HUDEP-2 (cell line): ENCODE measurements at regions not wholly inside any gene's neighbourhood (a gene's known extent, or its start where the extent isn't known, plus 50 kb on each side); places are given as distances from the start of the nearest gene placed in this dataset.
A peak's percentile ranks its signal among the peaks of the same experiment; 100 is the strongest.

Experiments
- DNase-seq, 76 experiments: peaks; one replicate each; lab custom pipeline; 2025; ENCODE audit not compliant: unreplicated experiment in 76 of 76; lab: John Stamatoyannopoulos, UW

DNA sequence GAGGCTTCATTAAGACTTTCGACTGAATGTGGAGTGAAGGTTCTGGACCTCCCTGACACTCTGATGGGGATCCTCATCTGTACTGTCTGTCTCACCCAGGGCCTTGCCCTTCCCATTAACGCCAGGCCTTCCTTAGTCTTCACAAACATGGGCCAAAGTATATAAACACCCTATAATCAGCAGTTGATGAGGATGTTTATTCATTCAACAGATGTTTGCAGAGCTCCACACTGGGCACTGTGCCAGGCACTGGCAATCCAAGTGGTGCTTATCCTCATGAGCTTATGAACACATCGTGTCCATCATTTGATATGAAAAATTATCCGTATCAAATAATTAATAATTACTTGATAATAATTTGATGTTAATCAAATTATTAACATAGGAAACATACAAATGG, 454.4 kb downstream of the FUT8 start:
- DNase-seq: no peak

- DNase-seq: no peak
Measured at GRCh38 chr14:65867333-65867732, 454.8 kb downstream of the FUT8 start.

DNA sequence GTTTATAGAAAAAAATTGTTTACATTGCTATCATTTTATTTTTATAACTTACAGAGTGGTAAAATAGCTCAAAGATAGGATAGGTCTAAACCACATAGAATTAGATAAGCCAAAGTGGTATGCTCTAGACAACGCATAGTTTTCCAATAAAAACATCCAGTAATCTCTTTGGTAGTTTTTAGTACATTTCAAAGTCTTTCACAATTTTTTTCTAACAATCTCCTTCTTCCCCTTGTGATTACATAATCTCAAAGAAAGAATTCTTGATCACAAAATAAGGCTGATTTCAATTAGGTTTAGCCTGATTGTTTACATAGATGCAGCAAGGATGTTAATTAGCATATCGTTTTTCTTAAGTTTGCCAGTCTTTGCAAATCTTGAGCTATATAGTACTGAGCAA, 460.0 kb downstream of the FUT8 start:
- DNase-seq: no peak

- DNase-seq: no peak
Measured at GRCh38 chr14:65877166-65877565, 464.6 kb downstream of the FUT8 start.

- DNase-seq: no peak
Measured at GRCh38 chr14:65877624-65878023, 465.1 kb downstream of the FUT8 start.

DNA sequence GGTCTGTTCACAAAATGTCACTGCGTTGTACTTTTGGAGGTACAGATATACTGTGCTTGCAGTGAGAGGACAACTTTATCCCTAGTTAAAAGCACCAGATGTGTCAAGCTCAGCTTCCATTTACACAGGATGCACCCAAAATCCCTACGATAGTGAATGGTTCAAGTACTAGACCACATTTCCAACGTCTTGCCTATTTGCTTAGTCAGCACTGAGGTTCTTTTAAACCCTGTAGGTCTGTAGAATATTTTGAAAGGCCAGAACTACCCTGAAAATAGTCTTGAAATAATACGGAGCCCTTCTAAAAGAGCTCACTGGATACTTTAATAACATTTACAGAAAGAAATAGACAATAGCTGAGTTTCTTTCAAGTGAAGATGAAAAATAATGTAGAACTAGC, 466.1 kb downstream of the FUT8 start:
- no peak for DNase-seq

GRCh38 chr14:65879248-65880009, 466.9 kb downstream of the FUT8 start:
- DNase-seq: no peak

DNA sequence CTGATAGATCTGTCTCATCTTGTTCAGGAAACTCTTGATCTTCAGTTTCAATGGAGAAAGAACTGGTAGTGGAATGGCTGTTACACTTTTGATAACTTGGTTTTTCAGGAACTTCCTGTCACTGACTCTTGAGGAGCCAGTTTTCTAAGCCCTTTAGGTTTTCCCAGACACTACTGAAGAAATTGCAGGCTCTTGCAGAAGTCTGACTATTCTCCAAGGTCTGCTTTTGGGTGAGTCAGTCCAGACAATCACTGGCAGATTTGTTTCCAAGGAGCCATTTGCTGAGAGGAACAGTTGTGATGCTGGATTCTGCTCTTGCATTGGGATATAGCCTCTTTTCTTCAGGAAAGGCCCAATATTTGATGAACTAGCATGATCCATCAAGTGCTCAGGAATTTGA, 468.0 kb downstream of the FUT8 start:
- no peak for DNase-seq

DNA sequence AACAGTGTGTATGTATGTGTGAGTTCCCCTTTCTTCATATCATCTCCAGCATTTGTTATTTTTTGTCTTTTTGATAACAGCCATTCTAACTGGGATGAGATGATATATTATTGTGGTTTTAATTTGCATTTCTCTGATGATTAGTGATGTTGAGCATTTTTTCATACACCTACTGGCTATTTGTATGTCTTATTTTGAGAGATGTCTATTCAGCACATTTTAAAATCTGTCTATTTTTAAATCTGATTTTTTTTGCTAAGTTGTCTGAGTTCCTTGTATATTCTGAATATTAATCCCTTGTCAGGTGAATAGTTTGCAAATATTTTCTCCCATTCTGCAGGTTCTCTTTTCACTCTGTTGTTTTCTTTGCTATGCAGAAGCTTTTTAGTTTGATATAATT, 469.1 kb downstream of the FUT8 start:
- no peak for DNase-seq

DNA sequence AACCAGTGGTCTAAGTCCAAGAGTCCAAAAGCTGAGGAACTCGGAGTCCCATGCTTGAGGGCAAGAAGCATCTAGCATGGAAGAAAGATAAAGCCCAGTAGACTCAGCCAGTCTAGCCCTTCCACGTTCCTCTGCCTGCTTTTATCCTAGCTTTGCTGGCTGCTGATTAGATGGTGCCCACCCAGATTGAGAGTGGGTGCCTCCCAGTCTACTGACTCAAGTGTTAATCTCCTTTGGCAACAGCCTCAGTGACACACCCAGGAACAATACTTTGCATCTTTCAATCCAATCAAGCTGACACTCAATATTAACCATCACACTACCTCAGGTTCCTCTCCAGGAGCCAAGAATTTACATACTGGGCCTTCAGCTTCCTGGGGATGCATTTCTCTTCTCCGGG, 476.1 kb downstream of the FUT8 start:
- peak in 7 of 76 experiments; percentile 2 to 22 (median 4) for DNase-seq

GRCh38 chr14:65892315-65892714, 479.8 kb downstream of the FUT8 start:
- no peak for DNase-seq

GRCh38 chr14:65900164-65900563, 487.6 kb downstream of the FUT8 start:
- no peak for DNase-seq

DNA sequence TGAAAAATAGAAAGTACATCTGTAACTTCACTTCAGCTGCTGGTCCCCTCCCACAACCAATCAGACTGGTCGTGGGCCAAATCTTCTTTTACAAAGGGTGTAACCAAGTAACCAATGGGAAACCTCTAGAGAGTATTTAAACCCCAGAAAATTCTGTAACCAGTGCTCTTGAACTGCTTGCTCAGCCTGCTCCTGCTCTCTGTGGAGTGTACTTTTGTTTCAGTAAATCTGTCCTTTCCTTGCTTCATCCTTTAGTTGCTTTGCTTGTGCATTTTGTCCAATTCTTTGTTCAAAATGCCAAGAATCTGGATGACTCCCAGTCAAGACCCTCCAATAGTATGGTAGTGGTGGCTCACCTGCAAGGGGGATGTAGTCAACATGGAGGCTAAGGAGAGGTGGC, 489.1 kb downstream of the FUT8 start:
- no peak for DNase-seq

- DNase-seq: no peak
Measured at GRCh38 chr14:65904988-65905387, 492.5 kb downstream of the FUT8 start.

- no peak for DNase-seq
Measured at GRCh38 chr14:65906344-65906743, 493.8 kb downstream of the FUT8 start.

- DNase-seq: no peak
Measured at GRCh38 chr14:65906948-65907347, 494.4 kb downstream of the FUT8 start.

DNA sequence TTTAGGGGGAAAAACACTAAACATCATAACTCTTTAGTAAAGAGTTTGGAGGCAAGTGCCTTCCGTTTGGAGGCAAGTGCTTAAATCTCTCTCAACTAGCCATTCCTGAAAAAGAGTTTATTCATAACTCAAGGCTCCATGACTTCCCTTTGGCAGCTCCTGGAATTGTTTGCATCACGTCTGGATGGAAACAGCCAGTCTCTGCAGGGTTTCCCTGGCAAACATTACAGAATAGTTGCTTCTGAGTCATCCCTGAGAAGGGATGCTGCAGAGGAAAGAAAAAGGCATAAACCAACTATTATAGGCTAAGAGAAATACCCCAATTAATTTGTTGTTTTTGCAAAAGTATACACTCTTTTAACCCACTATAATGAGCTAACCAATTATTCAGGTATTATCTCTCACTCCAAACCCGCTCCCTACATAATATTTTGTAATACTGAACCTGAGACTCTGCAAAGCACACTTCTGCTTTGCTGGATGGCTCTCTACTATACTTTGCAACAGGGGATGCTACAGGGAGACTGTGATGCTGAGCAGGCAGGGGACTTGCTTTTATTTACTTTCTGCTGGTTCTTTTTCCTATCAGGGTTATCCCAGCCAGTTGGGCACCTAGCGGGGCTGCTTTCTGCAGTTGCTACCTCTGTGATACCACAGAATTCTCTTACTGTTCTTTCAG, 497.7 kb downstream of the FUT8 start:
- no peak for DNase-seq

DNA sequence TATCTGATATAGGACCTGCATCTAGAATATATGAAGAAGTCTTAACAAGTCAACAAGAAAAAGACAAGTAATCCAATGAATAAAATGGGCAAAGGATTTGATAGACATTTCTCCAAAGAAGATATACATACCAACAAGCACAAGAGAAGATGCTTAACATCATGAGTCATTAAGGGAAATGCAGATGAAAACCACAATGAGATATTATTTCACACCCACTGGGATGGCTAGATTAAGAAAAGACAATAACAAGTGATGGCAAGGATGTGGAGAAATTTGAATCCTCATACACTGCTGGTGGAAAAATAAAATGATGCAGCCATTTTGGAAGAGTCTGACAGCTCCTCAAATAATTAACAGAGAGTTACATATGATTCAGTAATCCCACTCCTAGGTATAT, 502.6 kb downstream of the FUT8 start:
- DNase-seq: no peak

DNA sequence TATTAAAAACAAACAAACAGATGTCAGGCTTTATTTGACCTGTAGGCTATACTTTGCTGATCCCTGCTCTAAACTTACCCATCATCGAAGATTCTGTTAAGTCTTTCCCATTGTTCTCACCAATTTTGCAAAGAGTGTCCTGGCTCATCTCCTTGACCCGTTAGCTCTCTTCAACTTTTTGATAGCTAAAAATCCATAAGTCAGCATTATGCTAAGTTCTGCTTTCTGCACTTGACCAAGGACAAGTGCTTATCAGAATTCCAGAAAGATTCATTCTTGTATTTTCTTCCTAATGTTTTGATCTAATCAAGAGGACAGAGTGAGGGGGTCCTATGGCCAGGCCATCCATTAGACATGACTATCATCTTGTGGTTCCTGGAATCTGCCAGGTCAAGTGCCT, 503.5 kb downstream of the FUT8 start:
- no peak for DNase-seq

- no peak for DNase-seq
Measured at GRCh38 chr14:65920996-65921395, 508.5 kb downstream of the FUT8 start.

DNA sequence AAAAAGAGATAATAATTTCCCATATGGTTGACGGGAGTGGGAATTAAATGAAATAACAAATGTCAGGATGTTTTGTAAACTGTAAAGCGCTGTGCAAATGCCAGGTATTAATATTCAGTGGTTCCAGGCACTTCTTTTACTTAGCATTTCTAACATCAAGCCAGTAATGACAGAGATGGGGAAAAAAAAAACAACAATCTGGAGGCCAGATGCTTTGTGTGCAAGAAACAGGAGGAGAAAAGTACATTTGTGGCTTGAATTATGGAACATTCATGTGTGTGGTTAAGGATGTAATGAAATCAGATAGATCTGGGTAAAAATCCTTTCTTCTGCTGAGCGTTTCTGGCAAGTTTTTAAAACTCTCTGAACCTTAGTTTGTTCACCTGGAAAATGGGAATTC, 509.6 kb downstream of the FUT8 start:
- no peak for DNase-seq

- DNase-seq: no peak
Measured at GRCh38 chr14:65926504-65926903, 514.0 kb downstream of the FUT8 start.
